Keratinocyte (primary cell): ENCODE measurements at regions not wholly inside any gene's neighbourhood (a gene's known extent, or its start where the extent isn't known, plus 50 kb on each side); places are given as distances from the start of the nearest gene placed in this dataset.

Experiments used
- CTCF ChIP-seq, 3 experiments: IDR thresholded peaks in 1 of 3; conservative IDR thresholded peaks in 1 of 3; optimal IDR thresholded peaks in 1 of 3; 2 replicates in 2 of 3; 3 replicates in 1 of 3; pipeline versions ENCODE3 to v1.5.1; 2011; ENCODE audit warnings: low read length in 3 of 3, mild to moderate bottlenecking in 3 of 3, moderate library complexity in 2 of 3, control low read depth in 1 of 3, inconsistent platforms in 1 of 3; ENCODE audit not compliant: insufficient read depth in 2 of 3; ENCODE audit errors: extremely low read depth in 1 of 3
- EZH2 ChIP-seq: IDR thresholded peaks from one replicate; pipeline ENCODE4 v1.6.1; 2012; ENCODE audit warnings: inconsistent platforms, mild to moderate bottlenecking, low read length, moderate library complexity

DNA sequence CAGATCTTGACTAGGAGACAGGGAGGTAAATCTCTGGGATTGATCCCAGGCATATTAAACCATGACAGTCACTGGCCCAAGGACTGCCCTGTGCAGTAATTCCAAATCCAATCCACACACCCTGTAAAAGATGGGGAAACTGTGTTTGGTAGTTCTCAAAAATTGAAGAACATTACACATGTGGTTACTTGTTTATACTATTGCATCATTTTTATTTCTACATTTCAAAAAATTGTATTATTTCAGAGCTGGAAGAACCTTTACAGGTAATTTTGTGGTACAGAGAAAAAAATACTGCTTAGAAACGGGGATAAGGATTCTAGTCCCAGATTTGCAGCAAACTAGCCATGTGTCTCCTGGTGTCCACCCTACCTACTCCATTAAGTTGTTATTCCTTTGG, 400.5 kb downstream of the LRIG3 start:
- TF ChIP-seq EZH2: no peak
- no peak for TF ChIP-seq CTCF (optimal IDR thresholded peaks at IDR 0.05 in 1 of 3, IDR thresholded peaks at IDR 0.05 in 1 of 3, conservative IDR thresholded peaks at IDR 0.05 in 1 of 3; ENCODE audit: extremely low read depth in 1 of 3, insufficient read depth in 2 of 3, low read length in 3 of 3)
